Panc1 (cell line): ENCODE measurements at regions not wholly inside any gene's neighbourhood (a gene's known extent, or its start where the extent isn't known, plus 50 kb on each side); places are given as distances from the start of the nearest gene placed in this dataset.

Source experiments
- ATAC-seq: fragments of 200-7000 bp; cut with Tn5 transposase; 2 replicates; pipeline ENCODE4 v1.9.1; 2020; ENCODE audit warnings: mild to moderate bottlenecking, moderate library complexity
- BruUV-seq: library from RNA; stranded (reverse); fragments of 400-500 nt; replicated peaks from 2 replicates; lab custom pipeline; 2021; lab: Mats Ljungman, UMichigan
- CTCF ChIA-PET: fragments of 300-600 bp; sonication (Branson Sonifier 250); formaldehyde crosslinking; loops from one replicate; lab custom pipeline; 2022; ENCODE audit warnings: antibody characterized with exemption; lab: Charles Lee
- POLR2A ChIA-PET: fragments of 300-600 bp; sonication (Branson Sonifier 250); formaldehyde crosslinking; loops from one replicate; lab custom pipeline; 2022; ENCODE audit warnings: antibody characterized with exemption; lab: Charles Lee
- DNase-seq: peaks from one replicate; pipeline ENCODE4 v3.0.0-alpha.2; 2010; ENCODE audit warnings: low read depth, low spot score
- H3K27ac ChIP-seq: 2 replicates; pipeline ENCODE4 v1.5.1; 2011; ENCODE audit warnings: mild to moderate bottlenecking, low read length, inconsistent platforms
- H3K27me3 ChIP-seq: fragments of 200-500 bp; sonication (Bioruptor generic); 2 replicates; pipeline ENCODE4 v1.6.0; 2014; ENCODE audit warnings: low read length, inconsistent platforms; ENCODE audit not compliant: control insufficient read depth, insufficient read depth
- H3K36me3 ChIP-seq: fragments of 200-500 bp; sonication (Bioruptor generic); 2 replicates; pipeline ENCODE4 v1.5.1; 2014; ENCODE audit warnings: inconsistent platforms, mild to moderate bottlenecking, low read length, moderate library complexity; ENCODE audit not compliant: control insufficient read depth, insufficient read depth
- H3K4me1 ChIP-seq: 2 replicates; pipeline ENCODE4 v1.5.1; 2011; ENCODE audit warnings: inconsistent platforms, mild to moderate bottlenecking, low read length, moderate library complexity; ENCODE audit not compliant: control insufficient read depth, insufficient read depth
- H3K4me3 ChIP-seq, 2 experiments: 2 replicates each; pipeline ENCODE4 v1.5.1; 2011 to 2012; ENCODE audit warnings: low read depth in 2 of 2, low read length in 2 of 2, mild to moderate bottlenecking in 2 of 2, inconsistent platforms in 1 of 2, moderate library complexity in 1 of 2
- H3K9me3 ChIP-seq: fragments of 200-500 bp; sonication (Bioruptor generic); 2 replicates; pipeline ENCODE4 v1.5.1; 2014; ENCODE audit warnings: low read depth, mild to moderate bottlenecking, inconsistent platforms, low read length, moderate library complexity; ENCODE audit not compliant: control insufficient read depth, insufficient read depth
- POLR2AphosphoS5 ChIP-seq: IDR thresholded peaks from 2 replicates; pipeline ENCODE4 v1.6.1; 2012; ENCODE audit warnings: mild to moderate bottlenecking, low read depth, low read length, moderate library complexity
- SIN3A ChIP-seq: IDR thresholded peaks from 2 replicates; pipeline ENCODE4 v1.6.1; 2012; ENCODE audit warnings: low read depth, mild to moderate bottlenecking, low read length, moderate library complexity, borderline replicate concordance; ENCODE audit not compliant: insufficient read depth
- TCF7L2 ChIP-seq: IDR thresholded peaks from 2 replicates; pipeline ENCODE4 v1.6.1; 2011; ENCODE audit warnings: mild to moderate bottlenecking, low read depth, low read length, inconsistent platforms
- in situ Hi-C: cut with HindIII; loops from 2 replicates; pipeline ENCODE4 v1.10.0; 2016; ENCODE audit warnings: low sequenced_read_pairs, low pct_unique_long_range_greater_than_20kb
- intact Hi-C: fragments of 100-400 bp; cut with micrococcal nuclease; formaldehyde crosslinking; loops from one replicate; pipeline ENCODE4 v1.10.0; 2022; ENCODE audit not compliant: unreplicated experiment
- TF ChIP-seq, protein P1 (sequence below): fragments of 450-650 bp; IDR thresholded peaks from 2 replicates; pipeline ENCODE4 v1.5.1; 2017; ENCODE audit warnings: mild to moderate bottlenecking
- TF ChIP-seq, protein P2 (sequence below), 2 experiments: IDR thresholded peaks; 2 replicates each; pipeline ENCODE4 v1.6.1; 2011 to 2012; ENCODE audit warnings: low read depth in 2 of 2, control low read depth in 1 of 2, low read length in 1 of 2, mild to moderate bottlenecking in 1 of 2, moderate library complexity in 1 of 2; ENCODE audit not compliant: insufficient read depth in 1 of 2

DNA sequence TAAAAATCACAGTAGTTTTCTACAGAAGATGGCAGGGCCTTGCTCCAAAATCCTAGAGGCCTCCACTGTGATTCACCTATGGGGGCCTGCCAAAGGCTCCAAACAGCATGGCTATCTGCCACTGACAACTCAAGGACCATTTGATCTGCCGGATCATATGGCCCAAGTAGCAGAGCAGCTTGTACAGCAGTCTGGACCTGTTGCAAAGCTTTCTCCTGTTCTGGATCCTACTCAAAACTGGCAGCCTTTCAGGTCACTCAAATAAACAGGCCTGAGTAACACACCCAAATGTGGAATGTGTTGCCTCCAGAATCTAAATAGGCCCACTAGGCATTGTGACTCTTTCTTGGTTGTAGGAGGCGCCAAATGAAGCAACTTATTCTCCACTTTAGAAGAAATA lies 1049.3 kb downstream of the PCDH9 start:
- no peak for DNase-seq
- no peaks in the 10 kb centered on the region for H3K4me1 ChIP-seq
- no TSS peak for BruUV-seq

DNA sequence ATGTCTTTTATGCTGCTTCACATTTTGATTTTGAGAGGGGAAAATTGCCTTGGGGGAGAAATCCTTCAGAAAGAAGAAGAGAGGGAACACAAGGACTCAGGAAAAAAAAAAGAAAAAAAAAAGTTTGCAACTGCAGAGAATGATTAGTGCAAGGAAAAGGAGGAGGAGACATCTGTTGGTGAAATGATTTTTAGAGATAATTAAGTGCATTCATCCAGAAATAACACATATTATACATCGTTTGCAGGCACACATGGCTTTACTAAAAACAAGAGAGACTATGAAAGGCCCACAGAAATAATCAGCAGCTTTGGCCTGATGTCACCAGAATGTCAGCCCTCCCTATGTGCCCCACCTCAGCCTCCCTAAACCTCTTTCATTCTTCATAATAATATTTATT lies 1058.2 kb downstream of the PCDH9 start:
- CTCF ChIA-PET, result no interaction called here
- TF ChIP-seq POLR2AphosphoS5, result no peak
- TF ChIP-seq, protein P1, sequence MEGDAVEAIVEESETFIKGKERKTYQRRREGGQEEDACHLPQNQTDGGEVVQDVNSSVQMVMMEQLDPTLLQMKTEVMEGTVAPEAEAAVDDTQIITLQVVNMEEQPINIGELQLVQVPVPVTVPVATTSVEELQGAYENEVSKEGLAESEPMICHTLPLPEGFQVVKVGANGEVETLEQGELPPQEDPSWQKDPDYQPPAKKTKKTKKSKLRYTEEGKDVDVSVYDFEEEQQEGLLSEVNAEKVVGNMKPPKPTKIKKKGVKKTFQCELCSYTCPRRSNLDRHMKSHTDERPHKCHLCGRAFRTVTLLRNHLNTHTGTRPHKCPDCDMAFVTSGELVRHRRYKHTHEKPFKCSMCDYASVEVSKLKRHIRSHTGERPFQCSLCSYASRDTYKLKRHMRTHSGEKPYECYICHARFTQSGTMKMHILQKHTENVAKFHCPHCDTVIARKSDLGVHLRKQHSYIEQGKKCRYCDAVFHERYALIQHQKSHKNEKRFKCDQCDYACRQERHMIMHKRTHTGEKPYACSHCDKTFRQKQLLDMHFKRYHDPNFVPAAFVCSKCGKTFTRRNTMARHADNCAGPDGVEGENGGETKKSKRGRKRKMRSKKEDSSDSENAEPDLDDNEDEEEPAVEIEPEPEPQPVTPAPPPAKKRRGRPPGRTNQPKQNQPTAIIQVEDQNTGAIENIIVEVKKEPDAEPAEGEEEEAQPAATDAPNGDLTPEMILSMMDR, result no peak
- TF ChIP-seq, protein P2, sequence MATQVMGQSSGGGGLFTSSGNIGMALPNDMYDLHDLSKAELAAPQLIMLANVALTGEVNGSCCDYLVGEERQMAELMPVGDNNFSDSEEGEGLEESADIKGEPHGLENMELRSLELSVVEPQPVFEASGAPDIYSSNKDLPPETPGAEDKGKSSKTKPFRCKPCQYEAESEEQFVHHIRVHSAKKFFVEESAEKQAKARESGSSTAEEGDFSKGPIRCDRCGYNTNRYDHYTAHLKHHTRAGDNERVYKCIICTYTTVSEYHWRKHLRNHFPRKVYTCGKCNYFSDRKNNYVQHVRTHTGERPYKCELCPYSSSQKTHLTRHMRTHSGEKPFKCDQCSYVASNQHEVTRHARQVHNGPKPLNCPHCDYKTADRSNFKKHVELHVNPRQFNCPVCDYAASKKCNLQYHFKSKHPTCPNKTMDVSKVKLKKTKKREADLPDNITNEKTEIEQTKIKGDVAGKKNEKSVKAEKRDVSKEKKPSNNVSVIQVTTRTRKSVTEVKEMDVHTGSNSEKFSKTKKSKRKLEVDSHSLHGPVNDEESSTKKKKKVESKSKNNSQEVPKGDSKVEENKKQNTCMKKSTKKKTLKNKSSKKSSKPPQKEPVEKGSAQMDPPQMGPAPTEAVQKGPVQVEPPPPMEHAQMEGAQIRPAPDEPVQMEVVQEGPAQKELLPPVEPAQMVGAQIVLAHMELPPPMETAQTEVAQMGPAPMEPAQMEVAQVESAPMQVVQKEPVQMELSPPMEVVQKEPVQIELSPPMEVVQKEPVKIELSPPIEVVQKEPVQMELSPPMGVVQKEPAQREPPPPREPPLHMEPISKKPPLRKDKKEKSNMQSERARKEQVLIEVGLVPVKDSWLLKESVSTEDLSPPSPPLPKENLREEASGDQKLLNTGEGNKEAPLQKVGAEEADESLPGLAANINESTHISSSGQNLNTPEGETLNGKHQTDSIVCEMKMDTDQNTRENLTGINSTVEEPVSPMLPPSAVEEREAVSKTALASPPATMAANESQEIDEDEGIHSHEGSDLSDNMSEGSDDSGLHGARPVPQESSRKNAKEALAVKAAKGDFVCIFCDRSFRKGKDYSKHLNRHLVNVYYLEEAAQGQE (IDR thresholded peaks at IDR 0.05; ENCODE audit: insufficient read depth in 1 of 2, low read depth in 2 of 2, low read length in 1 of 2), result no peak
- TF ChIP-seq TCF7L2, result no peak
- TF ChIP-seq SIN3A, result no peak
- H3K9me3 ChIP-seq, result no peaks in the 10 kb centered on the region
- BruUV-seq, result no TSS peak
- H3K27ac ChIP-seq, result no peak overlapping the region
- DNase-seq (no peak), ATAC-seq (no peak)
- POLR2A ChIA-PET, result no interaction called here
- no peaks in the 10 kb centered on the region for H3K27me3 ChIP-seq
- H3K4me1 ChIP-seq, result no peaks in the 10 kb centered on the region
- in situ Hi-C loops, result no loop called here
- H3K36me3 ChIP-seq, result no peaks in the 10 kb centered on the region
- H3K4me3 ChIP-seq, result no peak overlapping the region
- intact Hi-C loops, result no loop called here

More for the DNA sequence above, 1049.3 kb downstream of the PCDH9 start:
- ChIA-PET POLR2A (no interaction called here), CTCF (no interaction called here)
- in situ Hi-C loops (no loop called here), intact Hi-C loops (no loop called here)
- Histone ChIP-seq H3K27me3 (no peaks in the 10 kb centered on the region), H3K9me3 (no peaks in the 10 kb centered on the region), H3K4me3 (no peak overlapping the region), H3K27ac (no peak overlapping the region), H3K36me3 (no peaks in the 10 kb centered on the region)
- TF ChIP-seq, protein P2 (IDR thresholded peaks at IDR 0.05; ENCODE audit: insufficient read depth in 1 of 2, low read depth in 2 of 2, low read length in 1 of 2), result no peak
- no peak for TF ChIP-seq TCF7L2
- TF ChIP-seq, protein P1, result no peak
- TF ChIP-seq SIN3A, result no peak
- TF ChIP-seq POLR2AphosphoS5, result no peak
- no peak for ATAC-seq
